Neural crest cell (in vitro differentiated cells): ENCODE measurements at regions not wholly inside any gene's neighbourhood (a gene's known extent, or its start where the extent isn't known, plus 50 kb on each side); places are given as distances from the start of the nearest gene placed in this dataset.

Experiments
- DNase-seq: peaks from one replicate; pipeline ENCODE4 v3.0.0; 2021; ENCODE audit warnings: low read depth, mixed read lengths, low spot score
- H3K27ac Mint-ChIP-seq: one replicate; pipeline ENCODE4 v1.8.0; 2021; ENCODE audit warnings: mild to moderate bottlenecking, mixed read lengths; ENCODE audit not compliant: unreplicated experiment
- H3K27me3 Mint-ChIP-seq: 2 replicates; pipeline ENCODE4 v1.8.0; 2021; ENCODE audit warnings: low read depth, mild to moderate bottlenecking, mixed read lengths
- H3K36me3 Mint-ChIP-seq: 2 replicates; pipeline ENCODE4 v1.8.0; 2021; ENCODE audit warnings: low read depth, mild to moderate bottlenecking, mixed read lengths
- H3K4me1 Mint-ChIP-seq: 2 replicates; pipeline ENCODE4 v1.8.0; 2021; ENCODE audit warnings: mixed read lengths
- H3K4me3 Mint-ChIP-seq: one replicate; pipeline ENCODE4 v1.8.0; 2021; ENCODE audit warnings: mild to moderate bottlenecking, mixed read lengths
- H3K9me3 Mint-ChIP-seq: 2 replicates; pipeline ENCODE4 v1.8.0; 2021; ENCODE audit warnings: mixed read lengths
- CTCF ChIP-seq: fragments of 200-600 bp; sonication (generic); conservative IDR thresholded peaks from 2 replicates; pipeline ENCODE4 v1.5.0; 2021; ENCODE audit warnings: antibody characterized with exemption, mild to moderate bottlenecking

DNA sequence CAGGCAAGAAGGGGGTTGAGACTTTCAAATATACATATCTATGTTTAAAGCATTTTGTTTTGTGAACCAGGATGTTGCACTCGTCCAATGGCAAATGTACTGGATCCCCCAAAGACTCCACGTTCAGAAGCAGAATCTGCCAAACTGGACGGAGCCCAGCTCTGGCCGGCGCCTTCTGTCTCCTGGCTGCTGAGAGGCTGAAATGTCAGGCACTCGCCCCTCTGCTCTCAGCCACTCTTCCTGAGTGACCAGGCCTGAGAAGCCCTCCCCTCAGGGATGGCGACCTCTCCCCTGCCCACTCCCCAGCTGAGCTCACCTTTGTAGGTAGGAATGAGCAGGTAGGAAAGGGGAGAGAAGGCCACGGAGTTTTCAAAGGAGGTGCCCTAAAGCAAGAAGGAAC is 187.5 kb upstream of the FOXF1 start:
- Mint-ChIP-seq H3K4me1 (peaks cover 7% of the 10 kb centered on the region), H3K27me3 (peaks cover 44% of the 10 kb centered on the region), H3K27ac (no peak overlapping the region)

DNA sequence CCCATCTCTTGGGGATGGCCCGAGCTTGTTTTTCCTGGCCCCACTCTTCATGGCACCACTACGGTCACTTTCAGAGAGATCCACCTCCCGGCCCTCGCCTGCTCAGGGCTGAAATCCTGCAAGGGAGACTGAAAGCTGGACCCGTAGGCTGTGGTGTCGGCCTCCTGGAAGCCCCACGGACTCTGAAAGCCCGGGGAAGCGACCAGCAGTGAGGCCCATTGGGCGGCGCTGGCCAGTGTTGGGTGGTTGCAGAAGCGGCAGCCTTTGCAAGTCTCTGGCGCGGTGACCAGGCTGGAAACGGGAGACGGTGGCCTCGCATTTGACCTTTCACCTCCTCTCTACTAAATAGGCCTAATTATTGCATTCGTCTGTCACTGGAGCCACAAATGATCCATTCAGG is 186.0 kb upstream of the FOXF1 start:
- Mint-ChIP-seq H3K4me3 (no peak overlapping the region), H3K4me1 (peaks cover 7% of the 10 kb centered on the region), H3K36me3 (no peaks in the 10 kb centered on the region), H3K9me3 (peaks cover 3% of the 10 kb centered on the region), H3K27me3 (peaks cover 50% of the 10 kb centered on the region), H3K27ac (no peak overlapping the region)
- DNase-seq: no peak
- TF ChIP-seq CTCF: no peak

More for the DNA sequence above, 187.5 kb upstream of the FOXF1 start:
- no peaks in the 10 kb centered on the region for H3K36me3 Mint-ChIP-seq
- no peak for TF ChIP-seq CTCF
- DNase-seq: no peak
- peaks cover 3% of the 10 kb centered on the region for H3K9me3 Mint-ChIP-seq
- no peak overlapping the region for H3K4me3 Mint-ChIP-seq

- Mint-ChIP-seq H3K27me3 (peaks cover 50% of the 10 kb centered on the region), H3K4me3 (no peak overlapping the region), H3K4me1 (peaks cover 7% of the 10 kb centered on the region), H3K27ac (no peak overlapping the region), H3K9me3 (peaks cover 3% of the 10 kb centered on the region), H3K36me3 (no peaks in the 10 kb centered on the region)
- TF ChIP-seq CTCF: no peak
- DNase-seq: no peak
These were observed 185.0 kb upstream of the FOXF1 start for GRCh38 chr16:86325360-86325759.

GRCh38 chr16:86325895-86326294 is 184.4 kb upstream of the FOXF1 start:
- no peaks in the 10 kb centered on the region for H3K36me3 Mint-ChIP-seq
- no peak overlapping the region for H3K4me3 Mint-ChIP-seq
- DNase-seq: no peak
- H3K27me3 Mint-ChIP-seq: peaks cover 45% of the 10 kb centered on the region
- TF ChIP-seq CTCF: no peak
- H3K9me3 Mint-ChIP-seq: peaks cover 3% of the 10 kb centered on the region
- peaks cover 7% of the 10 kb centered on the region for H3K4me1 Mint-ChIP-seq
- no peak overlapping the region for H3K27ac Mint-ChIP-seq

DNA sequence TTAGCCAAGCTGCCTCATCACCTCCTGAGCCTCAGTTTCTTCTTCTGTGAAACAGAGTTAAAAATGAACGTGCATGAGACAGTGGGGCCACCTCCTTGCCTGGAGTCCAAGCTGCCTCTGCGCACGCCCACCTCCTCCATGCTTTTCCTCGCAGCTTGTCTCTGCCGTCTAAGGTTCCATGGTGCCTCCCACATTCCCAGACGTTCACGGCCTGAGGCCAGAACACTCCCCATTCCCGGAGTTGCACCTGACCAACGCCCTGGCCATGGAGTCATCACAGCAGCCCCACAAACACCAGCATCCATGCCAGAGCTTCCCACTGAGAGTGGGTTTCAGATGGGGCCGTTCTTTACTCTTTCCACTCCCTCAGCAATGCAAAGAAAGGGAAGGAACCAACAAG is 183.0 kb upstream of the FOXF1 start:
- Mint-ChIP-seq H3K9me3 (peaks cover 3% of the 10 kb centered on the region), H3K36me3 (no peaks in the 10 kb centered on the region), H3K27me3 (peaks cover 48% of the 10 kb centered on the region), H3K27ac (peak overlapping the region; percentile 27), H3K4me1 (peaks cover 3% of the 10 kb centered on the region), H3K4me3 (no peak overlapping the region)
- no peak for DNase-seq
- TF ChIP-seq CTCF: no peak

DNA sequence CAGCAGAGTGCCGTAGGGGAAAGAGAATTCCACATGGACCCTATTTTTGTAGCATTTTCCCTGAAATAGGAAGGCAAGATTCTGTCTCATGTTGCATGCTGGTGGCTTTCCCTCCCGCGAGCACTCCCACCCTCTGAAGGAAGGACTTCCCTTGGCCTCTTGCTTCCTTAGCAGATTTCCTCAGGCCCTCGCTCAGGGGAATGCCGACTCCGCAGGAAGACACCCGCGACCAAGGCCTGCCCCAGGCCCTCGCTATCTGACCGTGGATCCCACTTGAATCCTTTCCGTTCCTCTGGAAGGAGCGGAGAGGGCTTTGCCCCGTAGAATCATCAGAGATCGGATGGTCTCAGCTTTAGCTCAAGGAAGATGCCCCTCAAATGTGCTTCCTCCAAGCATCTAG is 179.4 kb upstream of the FOXF1 start:
- no peak overlapping the region for H3K27ac Mint-ChIP-seq
- no peak for DNase-seq
- peaks cover under 1% of the 10 kb centered on the region for H3K9me3 Mint-ChIP-seq
- TF ChIP-seq CTCF: no peak
- no peak overlapping the region for H3K4me3 Mint-ChIP-seq
- H3K4me1 Mint-ChIP-seq: peaks cover under 1% of the 10 kb centered on the region
- H3K27me3 Mint-ChIP-seq: peaks cover 68% of the 10 kb centered on the region
- H3K36me3 Mint-ChIP-seq: no peaks in the 10 kb centered on the region
